HG03469 (cell line): ENCODE measurements at regions not wholly inside any gene's neighbourhood (a gene's known extent, or its start where the extent isn't known, plus 50 kb on each side); places are given as distances from the start of the nearest gene placed in this dataset.

Source experiments
- ATAC-seq: cut with Tn5 transposase; IDR thresholded peaks from one replicate; pipeline ENCODE4 v1.9.1; 2021; ENCODE audit warnings: mild to moderate bottlenecking, moderate library complexity, moderate number of reproducible peaks; ENCODE audit not compliant: unreplicated experiment

- no peak for ATAC-seq
Observed at GRCh38 chr3:42037318-42037945, 53.7 kb upstream of the TRAK1 start.

- ATAC-seq, result no peak
Observed at GRCh38 chr3:42036483-42036823, 54.7 kb upstream of the TRAK1 start.

- no peak for ATAC-seq
Observed at GRCh38 chr3:42035816-42036482, 55.2 kb upstream of the TRAK1 start.

GRCh38 chr3:42035007-42035406 lies 56.1 kb upstream of the TRAK1 start:
- no peak for ATAC-seq

- no peak for ATAC-seq
Observed at GRCh38 chr3:42033741-42034140, 57.4 kb upstream of the TRAK1 start.

GRCh38 chr3:42032693-42033349 lies 58.3 kb upstream of the TRAK1 start:
- ATAC-seq, result no peak

GRCh38 chr3:42031808-42032480 lies 59.2 kb upstream of the TRAK1 start:
- ATAC-seq, result no peak

- no peak for ATAC-seq
Observed at GRCh38 chr3:42028474-42028873, 62.7 kb upstream of the TRAK1 start.

- no peak for ATAC-seq
Observed at GRCh38 chr3:42027571-42027970, 63.6 kb upstream of the TRAK1 start.

- no peak for ATAC-seq
Observed at GRCh38 chr3:42025370-42026138, 63.7 kb upstream of the ULK4 start.

- no peak for ATAC-seq
Observed at GRCh38 chr3:42024591-42025351, 62.9 kb upstream of the ULK4 start.

GRCh38 chr3:42023380-42023779 lies 61.5 kb upstream of the ULK4 start:
- ATAC-seq, result no peak

- ATAC-seq, result no peak
Observed at GRCh38 chr3:42022355-42022754, 60.5 kb upstream of the ULK4 start.

- ATAC-seq, result no peak
Observed at GRCh38 chr3:42020684-42021307, 58.9 kb upstream of the ULK4 start.

- ATAC-seq, result no peak
Observed at GRCh38 chr3:42019953-42020260, 58.0 kb upstream of the ULK4 start.

- no peak for ATAC-seq
Observed at GRCh38 chr3:42019144-42019952, 57.4 kb upstream of the ULK4 start.

- no peak for ATAC-seq
Observed at GRCh38 chr3:42014921-42015533, 53.1 kb upstream of the ULK4 start.

- ATAC-seq, result no peak
Observed at GRCh38 chr3:42014458-42014920, 52.6 kb upstream of the ULK4 start.
